ENCODE measurements at regions not wholly inside any gene's neighbourhood (a gene's known extent, or its start where the extent isn't known, plus 50 kb on each side); places are given as distances from the start of the nearest gene placed in this dataset.

GRCh38 chr20:39700528-39700927 lies 738.4 kb downstream of the DHX35 start:
- peak; percentile 59 for DNase-seq (ENCODE audit: low read depth)

- DNase-seq (ENCODE audit: low read depth), result no peak
Measured at GRCh38 chr20:39699166-39699725, 737.1 kb downstream of the DHX35 start.

GRCh38 chr20:39698752-39699151 lies 736.6 kb downstream of the DHX35 start:
- no peak for DNase-seq (ENCODE audit: low read depth)

- DNase-seq (ENCODE audit: low read depth), result no peak
Measured at GRCh38 chr20:39691151-39691862, 729.2 kb downstream of the DHX35 start.

GRCh38 chr20:39676857-39677391 lies 714.8 kb downstream of the DHX35 start:
- no peak for DNase-seq (ENCODE audit: low read depth)

- no peak for DNase-seq (ENCODE audit: low read depth)
Measured at GRCh38 chr20:39676241-39676640, 714.1 kb downstream of the DHX35 start.

- DNase-seq (ENCODE audit: low read depth), result no peak
Measured at GRCh38 chr20:39674842-39675241, 712.7 kb downstream of the DHX35 start.

GRCh38 chr20:39670988-39671387 lies 708.8 kb downstream of the DHX35 start:
- DNase-seq (ENCODE audit: low read depth), result no peak

GRCh38 chr20:39669659-39670058 lies 707.5 kb downstream of the DHX35 start:
- no peak for DNase-seq (ENCODE audit: low read depth)

GRCh38 chr20:39668038-39668437 lies 705.9 kb downstream of the DHX35 start:
- DNase-seq (ENCODE audit: low read depth), result no peak

GRCh38 chr20:39661833-39662232 lies 699.7 kb downstream of the DHX35 start:
- DNase-seq (ENCODE audit: low read depth), result no peak

- DNase-seq (ENCODE audit: low read depth), result no peak
Measured at GRCh38 chr20:39660965-39661364, 698.8 kb downstream of the DHX35 start.

- DNase-seq (ENCODE audit: low read depth), result no peak
Measured at GRCh38 chr20:39660226-39660625, 698.1 kb downstream of the DHX35 start.

GRCh38 chr20:39658662-39659409 lies 696.7 kb downstream of the DHX35 start:
- no peak for DNase-seq (ENCODE audit: low read depth)

- no peak for DNase-seq (ENCODE audit: low read depth)
Measured at GRCh38 chr20:39654171-39654570, 692.0 kb downstream of the DHX35 start.

GRCh38 chr20:39651645-39652325 lies 689.6 kb downstream of the DHX35 start:
- DNase-seq (ENCODE audit: low read depth), result no peak

- no peak for DNase-seq (ENCODE audit: low read depth)
Measured at GRCh38 chr20:39646874-39647413, 684.8 kb downstream of the DHX35 start.

GRCh38 chr20:39645131-39645530 lies 683.0 kb downstream of the DHX35 start:
- no peak for DNase-seq (ENCODE audit: low read depth)

GRCh38 chr20:39643292-39643691 lies 681.1 kb downstream of the DHX35 start:
- DNase-seq (ENCODE audit: low read depth), result no peak

GRCh38 chr20:39641423-39641822 lies 679.3 kb downstream of the DHX35 start:
- no peak for DNase-seq (ENCODE audit: low read depth)

GRCh38 chr20:39640147-39640546 lies 678.0 kb downstream of the DHX35 start:
- DNase-seq (ENCODE audit: low read depth), result no peak

- no peak for DNase-seq (ENCODE audit: low read depth)
Measured at GRCh38 chr20:39638731-39639130, 676.6 kb downstream of the DHX35 start.

Measured in CMK (cell line).